ENCODE measurements at regions not wholly inside any gene's neighbourhood (a gene's known extent, or its start where the extent isn't known, plus 50 kb on each side); places are given as distances from the start of the nearest gene placed in this dataset.
"Not testable (repeated sequence)": the region's sequence is repeated elsewhere in the genome, so short reads cannot be mapped to it uniquely, and the experiment has no call there.

DNA sequence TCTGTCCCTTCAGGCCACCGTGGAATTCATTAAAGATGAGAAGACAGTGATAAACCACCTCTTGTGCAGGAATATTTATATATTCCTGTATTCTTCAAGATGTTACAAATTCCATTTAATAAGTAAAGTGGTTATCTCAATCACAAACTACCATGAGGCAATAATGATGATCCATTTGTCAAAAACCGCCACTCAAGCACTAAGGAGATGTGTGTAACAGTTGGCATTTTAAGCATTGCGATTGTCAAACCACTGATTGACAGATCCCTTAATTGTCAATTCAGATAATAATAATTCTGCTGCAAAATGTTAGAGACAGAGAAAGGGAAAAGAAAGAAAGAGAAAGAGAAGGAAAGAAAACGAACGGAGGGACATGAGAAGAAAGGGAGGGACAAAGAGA, 476.1 kb upstream of the RBFOX1 start:
- DNase-seq (ENCODE audit: low spot score), result no peak

DNA sequence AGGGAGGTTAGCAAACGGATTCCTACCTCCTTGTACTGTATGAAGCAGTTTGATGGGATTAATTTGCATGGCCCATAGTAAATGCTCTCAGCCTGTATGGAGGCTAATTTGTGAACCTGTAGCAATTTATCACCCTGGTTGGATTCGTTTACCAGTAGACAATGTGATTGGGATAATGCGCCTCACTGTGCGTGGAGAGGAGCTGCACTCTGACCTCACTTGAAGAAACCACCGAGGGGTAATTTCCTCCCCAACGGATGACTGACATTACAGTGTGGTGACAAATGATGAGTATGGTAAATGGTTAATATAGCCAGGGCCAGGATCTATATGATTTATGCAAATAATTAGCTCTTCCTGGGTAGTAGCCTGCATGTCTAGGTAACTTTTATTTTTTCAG, 479.1 kb upstream of the RBFOX1 start:
- no peak for DNase-seq (ENCODE audit: low spot score)

DNA sequence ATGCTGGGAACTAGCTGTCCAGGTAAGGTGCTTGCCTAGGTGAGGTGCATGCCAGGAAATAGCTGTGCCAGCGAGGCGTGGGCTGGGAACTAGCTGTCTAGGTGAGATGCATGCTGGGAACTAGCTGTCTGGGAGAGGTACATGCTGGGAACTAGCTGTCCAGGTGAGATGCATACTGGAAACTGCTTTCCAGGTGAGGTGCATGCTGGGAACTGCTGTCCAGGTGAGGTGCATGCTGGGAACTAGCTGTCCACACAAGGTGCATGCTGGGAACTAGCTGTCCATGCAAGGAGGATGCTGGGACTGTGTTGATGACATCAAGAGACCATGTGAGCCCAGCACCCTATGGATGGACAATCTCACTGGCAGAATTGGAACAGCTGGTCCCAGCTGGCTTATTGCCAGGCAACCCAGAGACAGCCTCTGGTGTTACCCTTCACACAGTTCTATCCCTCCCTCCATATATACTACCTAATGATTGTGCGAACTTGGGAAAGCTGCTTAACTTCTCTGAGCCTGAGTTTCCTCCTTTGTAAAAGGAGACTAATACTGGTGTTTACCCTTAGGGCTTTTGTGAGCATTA, 479.9 kb upstream of the RBFOX1 start:
- no peak for DNase-seq (ENCODE audit: low spot score)

DNA sequence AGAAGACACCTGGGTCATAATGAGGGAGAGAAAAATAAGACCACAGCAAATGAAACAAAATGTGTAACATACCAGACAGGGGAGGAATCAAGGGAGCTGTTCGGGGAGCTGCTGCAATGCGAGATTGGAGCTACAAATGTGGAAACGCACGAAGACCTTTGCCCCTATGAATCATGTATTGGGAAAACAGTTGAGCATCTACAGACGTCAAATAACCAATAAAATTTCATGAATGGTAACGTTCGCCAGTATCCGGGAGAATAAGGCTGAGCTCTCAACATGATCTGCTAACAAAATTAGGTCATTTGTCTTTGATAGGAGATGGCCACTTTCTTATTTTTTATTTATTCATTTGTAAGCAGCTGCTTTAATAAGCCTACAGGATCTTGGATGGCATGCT, 486.2 kb upstream of the RBFOX1 start:
- DNase-seq (ENCODE audit: low spot score), result no peak

DNA sequence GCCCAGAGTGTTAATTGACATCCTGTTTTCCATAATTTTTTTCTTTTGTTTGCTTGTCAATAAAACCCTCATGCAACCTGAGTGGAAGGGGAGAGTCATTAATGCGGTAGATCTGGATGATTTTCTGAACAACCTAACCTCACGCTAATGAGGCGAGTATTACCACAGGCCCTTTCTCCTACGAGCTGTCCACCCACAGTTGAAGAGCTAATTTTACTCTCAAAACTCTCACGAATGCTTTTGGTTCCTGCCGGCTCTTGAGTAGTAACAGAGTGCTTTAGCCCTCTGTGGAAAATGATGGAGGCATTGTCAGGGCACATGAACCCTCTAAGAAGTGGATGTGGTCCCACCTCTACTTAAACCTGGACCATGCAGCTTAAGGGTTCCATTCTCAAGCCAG, 491.3 kb upstream of the RBFOX1 start:
- DNase-seq (ENCODE audit: low spot score), result no peak

DNA sequence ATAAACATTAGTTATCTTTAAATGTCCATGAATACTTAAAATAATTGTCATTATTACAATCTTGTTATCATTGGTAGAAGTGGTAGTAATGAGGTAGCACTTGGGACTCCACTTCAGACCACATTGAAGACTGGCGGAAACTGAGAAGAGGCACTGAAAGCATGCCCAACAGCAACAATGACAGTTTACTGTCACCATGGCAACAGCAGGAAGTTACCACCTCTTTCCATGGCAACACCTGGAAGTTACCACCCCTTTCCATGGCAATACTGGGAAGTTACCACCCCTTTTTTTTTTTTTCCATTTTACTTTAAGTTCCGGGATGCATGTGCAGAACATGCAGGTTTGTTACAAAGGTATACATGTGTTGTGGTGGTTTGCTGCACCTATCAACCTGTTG, 494.9 kb upstream of the RBFOX1 start:
- no peak for DNase-seq (ENCODE audit: low spot score)

DNA sequence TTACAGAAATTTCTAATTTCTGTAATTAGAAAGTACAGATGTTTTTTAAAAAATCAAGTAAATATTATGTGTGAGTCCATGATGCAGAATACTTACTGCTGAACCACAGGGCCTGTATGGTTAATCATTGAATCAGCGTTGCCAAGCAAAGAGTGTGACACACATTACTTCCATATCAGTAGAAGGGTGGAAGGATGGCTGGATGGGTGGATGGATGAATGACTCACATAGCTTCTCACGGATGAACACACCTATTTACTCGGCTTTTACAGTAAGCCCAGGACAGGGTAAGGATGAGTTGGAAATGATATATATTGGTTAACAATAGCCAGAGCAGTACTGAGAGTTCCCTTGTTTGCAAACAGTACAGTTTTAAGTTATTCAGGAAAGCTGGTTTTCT, 495.9 kb upstream of the RBFOX1 start:
- DNase-seq (ENCODE audit: low spot score), result no peak

DNA sequence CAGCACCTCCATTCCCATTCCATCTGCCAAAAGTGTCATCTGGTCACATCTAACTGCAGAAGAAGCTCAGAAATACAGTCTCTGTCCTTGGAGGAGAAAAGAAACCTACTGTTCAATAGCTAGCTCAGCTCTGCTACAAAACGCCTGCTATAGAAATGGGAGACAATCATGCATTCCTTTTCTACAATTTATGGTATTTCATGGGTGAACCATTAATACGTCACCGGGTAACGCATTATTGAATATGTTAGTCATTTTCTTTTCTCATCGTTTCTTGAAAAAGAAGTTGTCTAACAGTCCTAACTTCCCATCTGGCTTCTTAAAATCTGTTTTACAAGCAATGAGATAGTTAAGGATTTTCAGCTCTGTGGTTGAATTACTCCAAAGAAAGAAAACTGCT, 496.7 kb upstream of the RBFOX1 start:
- DNase-seq (ENCODE audit: low spot score), result no peak

DNA sequence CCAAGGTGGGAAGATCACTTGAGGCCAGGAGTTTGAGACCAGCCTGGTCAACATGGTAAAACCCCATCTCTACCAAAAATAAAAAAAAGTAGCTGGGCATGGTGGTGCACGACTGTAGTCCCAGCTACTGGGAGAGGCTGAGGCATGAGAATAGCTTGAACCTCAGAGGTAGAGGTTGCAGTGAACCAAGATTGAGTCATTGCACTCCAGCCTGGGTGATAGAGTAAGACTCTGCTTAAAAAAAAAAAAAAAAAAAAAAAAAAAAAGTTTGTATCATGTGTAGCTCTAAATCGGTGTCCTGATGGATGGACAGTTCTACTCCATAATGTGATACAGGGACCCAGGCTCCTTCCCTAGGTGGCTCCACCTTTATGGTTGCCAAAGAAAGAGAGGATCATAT, 497.1 kb upstream of the RBFOX1 start:
- DNase-seq (ENCODE audit: low spot score), result no peak

DNA sequence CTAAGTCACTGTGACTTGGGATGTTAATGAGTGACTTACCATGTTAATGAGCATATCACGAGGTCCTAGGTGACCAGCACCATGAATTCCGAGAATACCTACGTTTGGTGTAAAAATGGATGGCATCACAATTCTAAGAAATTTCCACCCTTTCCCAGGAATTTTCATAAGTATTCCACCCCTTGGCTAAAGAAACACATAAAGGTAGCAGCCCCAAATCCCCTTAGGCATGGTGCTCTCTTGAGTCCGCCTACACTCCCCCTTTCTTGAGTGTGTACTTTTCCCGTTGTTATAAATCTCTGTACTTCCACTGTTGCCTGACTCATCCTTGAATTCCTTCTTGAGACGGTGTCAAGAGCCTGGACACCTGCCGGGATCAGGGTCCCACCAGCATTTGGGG, 504.0 kb upstream of the RBFOX1 start:
- DNase-seq (ENCODE audit: low spot score), result no peak

DNA sequence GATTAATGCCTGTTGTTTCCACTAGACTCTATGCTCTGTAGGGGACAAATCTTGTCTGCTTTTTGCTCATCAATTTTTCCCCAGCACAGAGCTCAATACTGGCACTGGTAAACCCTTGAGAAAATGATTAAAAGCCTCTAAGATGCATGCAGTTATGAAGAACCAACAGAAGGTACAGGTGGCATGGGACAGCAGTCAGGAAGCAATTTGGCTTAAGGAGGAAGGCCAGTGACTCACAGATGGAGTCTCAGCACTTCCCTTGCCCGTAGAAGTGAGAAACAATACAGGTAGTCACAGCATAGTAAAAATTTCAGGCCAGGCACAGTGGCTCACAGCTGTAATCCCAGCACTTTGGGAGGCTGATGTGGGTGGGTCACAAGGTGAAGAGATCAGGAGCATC, 504.7 kb upstream of the RBFOX1 start:
- DNase-seq (ENCODE audit: low spot score), result no peak

DNA sequence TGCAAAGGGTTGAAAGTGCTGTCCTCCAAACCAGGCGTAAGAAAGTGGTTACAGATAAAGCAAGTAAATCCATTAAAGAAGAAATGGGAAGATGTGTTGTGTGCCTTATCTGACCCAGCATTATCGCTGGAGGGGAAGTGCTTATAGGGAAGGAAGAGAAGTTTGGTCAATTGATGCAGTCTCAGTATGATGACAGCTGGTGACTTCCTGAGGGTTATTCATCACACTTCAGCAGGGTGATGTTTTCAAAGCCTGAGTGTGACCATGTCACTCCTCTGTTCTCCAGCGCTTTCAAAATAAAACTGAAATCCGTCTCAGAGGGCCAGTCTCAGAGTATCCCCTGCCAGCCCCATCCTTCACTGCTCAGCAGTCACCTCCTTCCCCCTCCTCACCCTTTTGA, 505.4 kb upstream of the RBFOX1 start:
- no peak for DNase-seq (ENCODE audit: low spot score)

DNA sequence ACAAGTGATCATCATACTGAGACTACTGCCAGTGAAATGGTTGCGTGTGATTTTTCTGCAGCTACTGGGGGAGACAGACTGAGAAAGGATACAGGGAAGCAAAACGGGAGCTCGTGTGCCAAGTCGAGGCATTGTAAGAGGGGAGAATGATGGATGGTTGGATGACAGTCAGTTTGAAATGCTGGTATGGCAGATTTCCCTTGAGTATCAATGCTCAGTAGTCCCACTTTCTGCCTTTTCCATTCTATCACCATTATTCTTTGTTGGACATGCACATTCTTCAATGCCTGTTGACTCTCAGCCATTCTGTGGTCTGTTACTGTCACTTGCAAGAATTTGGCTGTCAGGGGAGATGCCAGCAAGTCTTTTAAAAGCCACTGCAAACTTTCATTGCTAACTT, 510.6 kb upstream of the RBFOX1 start:
- DNase-seq (ENCODE audit: low spot score), result no peak

DNA sequence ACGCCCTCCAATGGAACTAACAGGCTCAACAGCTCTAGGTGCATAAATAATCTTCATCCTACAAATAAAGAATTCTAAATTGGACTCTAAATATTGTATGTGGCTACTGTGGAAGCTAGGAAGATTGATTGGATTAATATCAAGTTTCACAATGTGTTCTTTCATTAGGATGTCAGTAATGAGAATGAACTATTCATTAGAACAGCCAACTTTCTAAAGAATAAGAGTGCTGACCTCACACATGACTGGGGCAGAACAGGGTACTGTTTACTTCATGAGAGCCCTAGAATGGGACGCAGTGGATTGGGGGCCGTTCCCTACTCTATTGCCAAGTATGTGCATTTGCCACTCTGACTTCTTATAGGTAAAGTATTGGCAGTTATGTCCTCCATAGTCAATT, 528.2 kb upstream of the RBFOX1 start:
- no peak for DNase-seq (ENCODE audit: low spot score)

DNA sequence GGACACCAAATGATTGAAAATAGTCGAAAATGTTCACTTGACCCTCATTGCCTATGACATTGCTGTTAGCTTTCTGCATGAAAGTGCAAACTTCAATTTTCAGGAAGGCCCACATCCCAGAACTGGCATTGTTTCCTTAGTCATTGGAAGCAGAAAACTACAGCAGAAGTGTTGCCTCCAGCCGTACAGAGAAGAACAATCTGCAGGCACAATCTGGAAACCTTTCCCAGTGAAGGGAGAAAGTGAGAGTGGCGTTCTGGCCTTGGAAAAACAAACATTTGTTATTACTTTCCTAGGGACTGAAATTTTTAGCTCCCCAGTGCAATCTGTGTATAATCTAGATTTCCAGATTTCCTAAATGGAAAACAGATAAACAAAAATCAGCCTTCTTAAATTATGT, 529.5 kb upstream of the RBFOX1 start:
- DNase-seq (ENCODE audit: low spot score), result no peak

DNA sequence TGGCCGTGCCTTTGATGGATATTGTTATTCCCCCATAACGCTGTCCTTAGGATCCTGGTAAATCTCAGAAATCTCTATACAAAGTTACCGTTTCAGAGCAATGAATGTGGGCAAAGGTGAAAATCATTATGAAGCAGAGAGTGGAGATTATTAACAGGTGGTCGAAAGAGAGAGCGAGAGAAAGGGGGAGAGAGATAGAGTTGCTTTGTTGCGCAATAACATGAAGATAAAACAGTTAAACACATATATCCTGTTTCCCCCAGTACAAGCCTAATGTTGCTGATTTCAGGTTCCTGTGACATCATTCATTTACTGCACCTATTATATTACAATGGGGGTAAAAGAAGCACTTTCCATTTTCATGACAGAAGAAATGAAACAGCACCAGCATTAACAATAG, 535.4 kb upstream of the RBFOX1 start:
- DNase-seq (ENCODE audit: low spot score), result no peak

DNA sequence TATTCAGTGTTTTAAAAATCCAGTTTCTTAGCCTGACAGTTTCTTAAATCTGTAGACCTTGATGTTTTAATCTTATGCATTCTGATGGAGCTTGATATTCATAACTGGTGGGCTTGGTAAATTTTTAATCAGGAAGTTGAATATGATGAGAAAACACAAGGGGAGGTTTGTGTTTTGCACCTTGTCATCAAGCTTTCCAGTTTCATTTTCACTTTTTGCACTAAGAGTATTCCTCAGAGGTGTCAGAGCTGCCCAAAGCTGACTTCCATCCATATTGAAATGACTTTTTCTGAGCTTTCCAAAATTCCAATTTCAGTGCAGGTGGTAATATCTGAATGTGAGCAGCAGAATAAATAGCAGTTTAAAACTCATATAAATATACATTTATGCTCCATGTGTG, 555.0 kb upstream of the RBFOX1 start:
- DNase-seq (ENCODE audit: low spot score), result no peak

DNA sequence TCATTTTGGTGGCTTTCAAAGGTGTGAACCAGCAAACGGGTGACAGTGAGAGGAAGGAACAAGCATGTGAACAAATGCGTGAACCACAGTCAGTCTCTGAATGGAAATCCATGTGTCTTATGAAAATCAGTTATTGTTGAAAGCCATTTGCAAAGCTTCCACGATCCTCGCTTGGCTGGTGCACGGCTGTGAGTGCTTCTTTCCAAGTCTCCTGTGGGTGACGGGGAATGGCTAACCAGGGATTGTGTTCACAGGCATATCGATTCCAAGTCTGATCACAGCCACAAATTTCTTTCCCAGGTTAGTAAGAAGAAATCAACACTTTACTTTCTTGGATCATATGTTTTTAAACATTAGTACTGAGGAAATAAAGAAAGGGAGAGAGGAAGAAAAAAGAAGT, 556.9 kb upstream of the RBFOX1 start:
- no peak for DNase-seq (ENCODE audit: low spot score)

DNA sequence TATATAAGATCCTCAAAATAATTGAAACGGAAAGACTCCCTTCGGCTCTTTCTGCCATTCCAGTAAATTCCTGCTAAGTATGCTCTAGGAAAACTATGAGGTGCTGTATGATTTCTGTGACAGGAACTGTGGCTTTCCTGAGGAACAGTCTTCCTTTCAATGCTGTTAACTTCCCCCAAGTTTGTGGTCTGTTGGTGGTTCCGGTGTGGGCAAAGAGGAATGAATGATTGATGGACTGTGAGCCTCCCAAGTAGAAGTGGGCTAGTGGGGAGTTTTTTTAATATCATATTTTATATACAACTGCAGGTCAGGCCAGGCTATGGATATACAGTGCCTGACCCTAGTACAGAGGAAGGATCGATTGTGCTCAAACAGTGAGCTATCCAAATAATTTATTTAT, 560.7 kb upstream of the RBFOX1 start:
- no peak for DNase-seq (ENCODE audit: low spot score)

DNA sequence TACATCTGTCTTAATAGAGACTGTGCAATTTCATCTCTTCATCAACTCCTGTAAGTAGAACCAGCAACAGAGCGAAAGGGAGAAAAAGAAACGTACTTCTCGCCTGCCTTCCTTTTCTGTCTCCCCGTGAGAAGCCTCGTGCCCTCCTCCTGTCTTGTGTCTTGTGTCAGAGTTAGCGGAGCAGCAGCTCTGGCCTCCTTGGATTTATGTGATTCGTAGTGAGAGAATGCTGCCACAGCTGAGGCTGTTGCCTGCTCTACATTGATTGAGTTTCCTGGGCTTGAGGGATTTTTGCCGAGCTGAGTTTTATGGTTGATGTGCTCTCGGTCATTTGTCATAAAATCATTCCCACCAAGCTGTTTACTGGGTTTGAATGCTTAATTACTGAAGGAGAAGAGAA, 579.1 kb upstream of the RBFOX1 start:
- no peak for DNase-seq (ENCODE audit: low spot score)

DNA sequence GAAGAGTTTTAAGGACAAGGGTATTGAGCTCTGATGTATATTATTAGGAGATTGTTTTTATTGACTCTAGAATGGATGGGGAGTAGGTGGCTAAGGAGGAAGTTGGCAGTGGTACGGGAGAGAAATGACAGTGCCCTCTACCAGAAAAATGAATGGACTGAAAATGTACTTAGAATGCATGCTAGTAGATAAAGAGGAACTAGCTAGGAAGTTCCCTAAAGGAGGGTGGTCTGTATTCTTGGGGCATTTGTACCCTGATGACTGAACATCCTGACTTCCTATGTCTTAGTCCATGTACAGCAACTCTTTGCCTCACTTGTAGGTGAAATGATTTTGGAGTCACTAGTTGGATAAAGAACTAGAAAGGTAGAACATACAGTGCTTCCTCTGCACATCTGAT, 581.5 kb upstream of the RBFOX1 start:
- no peak for DNase-seq (ENCODE audit: low spot score)

DNA sequence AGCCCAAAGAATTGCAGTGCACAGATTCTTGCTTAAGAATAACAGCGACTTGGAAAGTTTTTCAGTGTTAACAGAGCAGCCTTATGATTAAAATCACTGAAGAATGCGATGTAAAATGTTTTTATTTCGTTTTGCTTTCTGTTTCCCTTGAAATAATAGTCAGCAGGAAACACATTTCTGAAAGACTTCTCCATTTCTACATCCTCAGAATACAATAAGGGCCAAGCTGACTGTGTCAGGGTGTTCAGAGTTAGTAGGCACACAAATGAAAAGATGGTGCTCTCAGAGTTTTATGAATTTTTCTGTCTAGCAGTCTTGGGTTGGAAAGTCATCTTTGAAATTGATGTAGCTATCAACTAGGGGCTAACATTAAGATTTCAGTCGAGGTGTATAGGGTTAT, 582.9 kb upstream of the RBFOX1 start:
- no peak for DNase-seq (ENCODE audit: low spot score)

DNA sequence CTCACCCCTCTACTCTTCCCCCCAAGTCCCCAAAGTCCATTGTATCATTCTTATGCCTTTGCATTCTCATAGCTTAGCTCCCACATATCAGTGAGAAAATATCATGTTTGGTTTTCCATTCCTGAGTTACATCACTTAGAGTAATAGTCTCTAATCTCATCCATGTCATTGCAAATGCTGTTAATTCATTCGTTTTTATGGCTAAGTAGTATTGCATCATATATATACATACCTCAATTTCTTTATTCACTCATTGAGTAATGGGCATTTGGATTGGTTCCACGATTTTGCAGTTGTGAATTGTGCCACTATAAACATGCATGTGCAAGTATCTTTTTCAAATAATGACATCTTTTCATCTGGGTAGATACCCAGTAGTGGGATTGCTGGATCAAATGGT, 596.3 kb upstream of the RBFOX1 start:
- DNase-seq (ENCODE audit: low spot score), result not testable (repeated sequence)

DNA sequence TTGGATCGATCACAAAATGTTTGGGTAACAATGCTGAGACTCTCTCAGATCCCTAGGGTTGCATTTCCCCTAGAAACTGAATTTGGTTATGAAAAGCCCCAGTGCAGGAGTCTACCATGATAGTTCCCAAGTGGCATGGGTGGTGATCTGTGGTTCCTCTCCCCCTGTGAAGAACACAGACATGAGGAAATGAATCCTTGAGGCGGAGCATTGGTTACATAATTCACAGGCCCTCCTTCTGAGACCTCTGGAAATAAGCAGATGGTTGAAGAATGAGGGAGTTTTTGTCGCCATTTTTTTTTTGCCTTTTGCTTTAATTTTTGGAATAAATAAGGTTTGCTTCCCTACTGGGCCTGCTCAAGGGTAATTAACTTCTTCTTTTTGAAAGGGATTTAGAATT, 597.0 kb upstream of the RBFOX1 start:
- no peak for DNase-seq (ENCODE audit: low spot score)

DNA sequence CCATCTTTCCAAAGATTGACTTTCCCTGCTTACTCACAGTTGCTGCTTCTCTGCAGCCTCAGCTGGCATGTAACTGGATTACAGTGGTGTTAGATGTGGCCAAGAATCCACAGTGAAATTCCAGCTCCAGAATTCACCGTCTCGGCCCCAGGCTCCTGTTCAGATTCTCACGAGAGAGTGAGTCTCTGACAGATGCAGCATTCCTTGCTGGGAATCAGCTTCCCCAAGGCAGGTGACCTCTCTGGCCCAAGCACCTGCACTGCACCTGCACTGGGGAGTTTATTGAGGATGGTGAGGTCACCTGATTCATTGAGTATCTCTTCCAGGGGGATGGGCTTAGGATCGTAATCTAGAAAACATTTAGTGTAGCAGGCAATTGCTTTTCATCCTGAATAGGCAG, 600.5 kb upstream of the RBFOX1 start:
- DNase-seq (ENCODE audit: low spot score), result no peak

Measured in ureter (tissue), 1 donor.